ENCODE measurements at regions not wholly inside any gene's neighbourhood (a gene's known extent, or its start where the extent isn't known, plus 50 kb on each side); places are given as distances from the start of the nearest gene placed in this dataset.

DNA sequence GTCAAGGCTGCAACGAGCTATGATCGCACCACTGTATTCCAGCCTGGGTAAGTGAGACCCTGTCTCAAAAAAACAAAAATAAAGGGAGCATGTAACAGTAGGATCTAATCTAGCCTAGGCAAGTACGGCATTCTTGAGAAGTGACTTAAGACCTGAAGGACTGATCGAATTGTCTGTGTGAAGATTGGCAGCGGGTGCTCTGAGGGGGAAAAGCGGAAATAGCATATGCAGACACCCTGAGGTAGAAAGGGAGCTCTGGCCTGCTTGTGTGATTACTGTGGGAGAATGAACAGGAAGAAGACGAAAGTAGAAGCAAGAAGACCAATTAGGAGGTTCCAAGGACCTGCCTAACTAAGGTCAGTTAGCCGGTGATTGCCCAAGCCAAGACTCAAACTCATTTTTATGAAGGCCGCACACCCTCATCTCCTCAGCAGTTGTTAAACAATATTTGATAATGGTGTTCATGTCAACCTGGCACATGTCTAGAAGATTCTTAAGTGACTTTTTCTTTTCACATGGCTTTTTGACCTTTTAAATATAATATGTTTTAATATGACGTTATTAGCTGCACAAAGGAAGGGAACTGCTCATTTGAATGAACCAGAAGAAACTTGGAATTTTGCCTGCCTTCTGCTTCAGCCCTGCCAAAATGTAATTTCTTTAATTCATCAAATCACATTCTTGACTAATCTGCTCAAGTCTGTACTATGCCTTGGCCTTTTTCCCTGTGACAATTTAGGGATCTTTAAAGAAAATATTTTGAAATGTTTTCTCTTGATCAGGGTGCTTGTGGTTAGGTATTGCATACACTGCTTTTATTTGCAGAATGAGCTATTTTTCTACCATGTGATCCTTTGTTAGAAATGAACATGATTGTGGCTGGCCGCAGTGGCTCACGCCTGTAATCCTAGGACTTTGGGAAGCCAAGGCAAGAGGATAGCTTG, 289.2 kb upstream of the DMRT1 start:
- DNase-seq (ENCODE audit: low read depth): peak; percentile 25

DNA sequence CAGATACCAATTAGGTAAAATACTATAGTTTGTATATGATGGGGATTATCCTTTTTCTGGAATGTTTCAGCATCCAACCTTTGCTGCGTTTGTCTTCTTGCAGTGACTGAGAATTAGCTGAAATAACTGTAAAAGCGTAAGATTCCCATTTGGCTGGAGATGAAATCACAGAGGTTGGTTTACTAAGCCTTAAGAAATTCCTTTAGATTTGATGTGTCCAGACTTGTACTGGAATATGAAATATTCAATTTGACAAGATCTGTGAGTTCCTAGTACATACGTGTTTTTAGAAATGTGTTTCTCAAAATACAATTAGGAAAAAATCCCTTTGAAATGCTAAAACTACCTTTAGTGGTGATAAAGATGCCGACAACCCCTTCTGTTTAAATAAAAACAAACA, 286.0 kb upstream of the DMRT1 start:
- no peak for DNase-seq (ENCODE audit: low read depth)

GRCh38 chr9:556199-556598, 285.3 kb upstream of the DMRT1 start:
- DNase-seq (ENCODE audit: low read depth): no peak

- DNase-seq (ENCODE audit: low read depth): no peak
Measured at GRCh38 chr9:556675-557074, 284.8 kb upstream of the DMRT1 start.

GRCh38 chr9:557601-558201, 283.8 kb upstream of the DMRT1 start:
- no peak for DNase-seq (ENCODE audit: low read depth)

GRCh38 chr9:561427-561826, 280.1 kb upstream of the DMRT1 start:
- peak; percentile 32 for DNase-seq (ENCODE audit: low read depth)

GRCh38 chr9:563200-563599, 278.3 kb upstream of the DMRT1 start:
- DNase-seq (ENCODE audit: low read depth): no peak

DNA sequence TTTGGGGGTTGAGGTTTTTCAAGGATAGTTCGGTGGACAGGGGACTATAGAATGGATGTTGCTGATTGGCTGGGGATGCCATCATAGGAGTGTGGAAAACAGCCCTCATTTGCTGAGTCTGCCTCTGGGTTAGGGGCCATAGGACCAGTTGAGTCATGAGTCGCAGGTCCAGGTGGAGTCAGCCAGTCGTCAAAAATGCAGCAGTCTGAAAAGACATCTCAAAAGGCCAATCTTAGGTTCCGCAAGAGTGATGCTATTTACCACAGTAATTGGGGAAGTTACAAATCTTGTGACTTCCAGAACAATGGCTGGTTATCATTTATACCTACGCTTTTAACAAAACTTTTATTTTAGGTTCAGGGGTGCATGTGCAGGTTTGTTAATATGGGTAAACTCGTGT, 276.0 kb upstream of the DMRT1 start:
- DNase-seq (ENCODE audit: low read depth): no peak

GRCh38 chr9:567128-567746, 274.3 kb upstream of the DMRT1 start:
- no peak for DNase-seq (ENCODE audit: low read depth)

GRCh38 chr9:567747-568305, 273.7 kb upstream of the DMRT1 start:
- DNase-seq (ENCODE audit: low read depth): no peak

GRCh38 chr9:569296-569695, 272.2 kb upstream of the DMRT1 start:
- no peak for DNase-seq (ENCODE audit: low read depth)

DNA sequence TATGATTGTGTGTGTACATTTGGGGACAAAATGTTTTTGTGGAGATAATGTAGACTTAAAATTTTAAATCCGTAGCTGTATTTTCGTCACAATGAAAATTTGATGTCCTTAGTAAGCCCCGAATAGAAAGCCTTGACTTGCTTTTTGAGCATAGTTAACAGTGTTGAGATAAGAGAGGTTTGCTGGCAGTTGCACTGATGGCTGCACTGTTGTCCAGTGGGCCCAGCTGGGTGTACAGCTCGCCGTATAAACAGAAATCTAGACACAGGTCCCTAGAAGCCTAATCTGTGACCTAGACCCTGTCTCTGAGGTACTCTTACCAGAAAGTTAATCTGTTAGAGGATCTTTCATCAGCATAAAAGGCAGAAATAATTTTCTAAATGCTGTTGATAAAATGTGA, 271.3 kb upstream of the DMRT1 start:
- DNase-seq (ENCODE audit: low read depth): no peak

DNA sequence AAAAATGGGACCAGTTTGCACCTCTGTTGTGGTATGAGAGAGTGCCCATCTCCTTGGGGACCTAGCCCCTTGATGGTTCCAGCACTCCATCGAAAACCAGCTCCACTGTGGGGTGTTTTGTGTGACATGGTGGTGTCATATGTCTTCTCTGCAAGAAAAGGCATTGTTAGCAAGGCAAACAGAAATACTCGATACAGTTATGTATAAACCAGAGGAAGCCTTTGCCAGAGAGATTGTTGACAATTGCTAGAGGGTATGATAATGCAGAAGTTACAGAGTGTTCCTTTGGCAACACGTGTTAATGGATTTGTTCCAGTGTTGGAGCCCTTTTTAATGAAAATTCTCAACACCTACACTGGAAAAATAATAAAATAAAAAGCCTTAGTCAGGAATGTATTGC, 270.4 kb upstream of the DMRT1 start:
- DNase-seq (ENCODE audit: low read depth): no peak

DNA sequence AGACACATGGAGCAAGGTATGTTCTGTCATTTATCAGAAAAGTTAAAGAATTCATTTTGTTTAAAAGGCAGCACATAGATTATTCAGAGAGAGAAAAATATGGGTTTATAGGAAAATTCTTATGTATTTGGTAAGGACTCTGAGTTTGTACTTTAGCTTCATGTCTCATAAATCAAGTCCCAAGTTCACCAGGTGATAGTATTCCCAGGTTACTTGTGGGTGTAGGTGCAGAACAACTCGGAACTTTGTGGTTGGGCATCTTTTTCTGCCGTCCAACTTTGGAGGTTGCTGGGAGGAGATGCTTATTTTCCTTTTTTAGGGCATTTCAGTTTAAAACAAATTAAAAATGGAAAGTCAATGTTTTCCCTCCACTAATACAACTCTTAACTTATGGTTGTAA, 269.8 kb upstream of the DMRT1 start:
- DNase-seq (ENCODE audit: low read depth): no peak

DNA sequence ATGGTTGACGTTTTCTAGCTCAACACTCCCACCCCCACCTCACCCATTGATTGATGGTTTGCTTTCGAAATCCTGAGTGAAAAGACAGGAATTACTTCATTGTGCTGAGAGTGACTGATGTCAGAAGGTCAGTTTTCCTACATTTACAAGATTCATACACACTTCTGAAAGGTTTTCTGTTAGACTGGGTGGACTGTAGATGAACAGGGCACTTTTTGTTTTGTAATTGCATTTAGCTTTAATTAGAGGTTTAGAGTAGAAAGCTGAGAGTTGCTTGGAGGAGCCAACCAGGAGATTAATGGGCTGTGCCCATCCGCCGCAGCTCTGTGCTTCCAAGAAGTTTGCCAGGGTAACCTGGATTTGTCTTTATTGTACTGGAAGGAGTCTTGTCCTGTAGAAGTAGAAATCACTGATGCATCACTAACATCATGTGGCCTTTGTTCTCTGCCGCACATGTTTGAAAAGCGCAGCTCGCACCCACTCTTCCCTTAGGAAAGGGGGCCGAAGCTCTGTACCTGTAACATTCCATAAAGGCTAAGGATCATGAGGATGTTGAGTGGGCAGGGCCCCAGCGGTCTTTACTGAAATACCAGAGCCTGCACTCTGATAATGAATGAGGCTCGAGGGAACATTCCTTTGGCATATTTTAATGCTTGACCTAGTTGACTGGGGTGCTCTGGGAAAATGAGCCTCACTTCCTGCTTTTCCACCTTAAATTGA, 267.6 kb upstream of the DMRT1 start:
- DNase-seq (ENCODE audit: low read depth): no peak

GRCh38 chr9:575139-575538, 266.4 kb upstream of the DMRT1 start:
- DNase-seq (ENCODE audit: low read depth): no peak

- DNase-seq (ENCODE audit: low read depth): no peak
Measured at GRCh38 chr9:580652-581342, 260.7 kb upstream of the DMRT1 start.

DNA sequence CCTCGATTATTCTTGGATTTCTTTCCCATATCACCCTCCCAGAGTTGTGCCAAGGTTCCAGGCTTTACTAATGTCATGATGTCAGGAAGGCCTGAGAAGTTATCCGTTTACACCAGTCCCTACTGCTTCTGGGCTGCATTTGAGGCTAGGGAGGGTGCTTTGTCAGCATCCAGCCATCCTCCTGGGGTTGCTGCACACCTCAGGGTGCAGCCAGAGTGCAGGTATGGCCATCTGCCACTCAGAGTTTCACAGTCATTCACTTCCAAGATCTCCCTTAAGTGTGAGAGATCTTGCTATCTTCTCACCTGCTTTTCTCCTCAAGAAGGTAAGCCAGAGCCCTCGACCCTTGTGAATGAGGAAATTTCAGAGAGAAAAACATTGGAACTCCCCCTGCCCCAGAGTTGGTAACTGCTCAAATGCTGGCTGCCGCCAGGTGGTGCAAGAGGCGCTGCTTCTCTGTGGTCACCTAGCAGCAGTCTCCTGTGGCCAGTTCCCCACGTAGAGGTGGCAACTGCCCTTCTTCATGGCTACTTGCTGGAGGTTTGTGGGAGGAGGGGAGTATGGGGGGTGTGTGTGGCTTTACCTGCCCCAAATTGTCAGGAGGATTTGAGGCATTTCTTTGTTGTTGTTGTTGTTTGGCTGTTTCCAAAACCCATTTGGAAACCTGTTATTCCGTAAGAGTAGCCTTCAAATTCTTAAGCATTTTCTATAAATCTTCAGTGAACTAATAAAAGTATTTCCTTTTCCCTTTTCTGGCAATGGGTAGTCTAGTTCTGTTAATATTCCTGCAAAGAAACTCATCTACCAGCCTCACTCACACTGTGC, 259.6 kb upstream of the DMRT1 start:
- no peak for DNase-seq (ENCODE audit: low read depth)

GRCh38 chr9:582775-583174, 258.7 kb upstream of the DMRT1 start:
- DNase-seq (ENCODE audit: low read depth): no peak

GRCh38 chr9:587527-587926, 254.0 kb upstream of the DMRT1 start:
- DNase-seq (ENCODE audit: low read depth): no peak

DNA sequence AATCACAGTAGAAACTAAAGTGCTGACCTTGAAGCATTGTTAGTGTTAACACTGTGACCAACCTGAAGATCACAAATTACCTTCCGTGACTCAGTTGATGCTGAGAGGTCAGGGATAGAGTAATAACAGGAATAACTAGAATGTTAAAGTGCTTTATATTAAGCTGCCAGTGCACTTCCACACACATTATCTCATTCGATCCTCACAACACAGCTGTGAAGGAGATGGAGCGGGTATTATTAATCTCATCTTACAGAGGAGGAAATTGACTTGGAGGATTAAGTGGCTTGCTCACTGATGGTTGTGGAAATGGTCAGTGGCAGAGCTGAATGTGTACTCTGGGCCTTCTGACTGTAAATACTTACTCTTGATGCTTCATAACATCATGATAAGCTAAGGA, 252.5 kb upstream of the DMRT1 start:
- no peak for DNase-seq (ENCODE audit: low read depth)

Data from stromal cell of bone marrow (primary cell).